Endothelial cell of umbilical vein (primary cell): ENCODE measurements at regions not wholly inside any gene's neighbourhood (a gene's known extent, or its start where the extent isn't known, plus 50 kb on each side); places are given as distances from the start of the nearest gene placed in this dataset.

ENCODE experiments used
- BruUV-seq: library from RNA; stranded (reverse); fragments of 400-500 nt; replicated peaks from 2 replicates; lab custom pipeline; 2021; lab: Mats Ljungman, UMichigan
- CTCF ChIA-PET: fragments of 300-600, 350-600 bp; sonication (Branson Sonifier 250); formaldehyde crosslinking; loops from one replicate; lab custom pipeline; 2021; ENCODE audit warnings: antibody characterized with exemption, inconsistent platforms; lab: Charles Lee
- POLR2A ChIA-PET: fragments of 300-600, 350-600 bp; sonication (Branson Sonifier 250); formaldehyde crosslinking; loops from one replicate; lab custom pipeline; 2021; ENCODE audit warnings: antibody characterized with exemption, inconsistent platforms; lab: Charles Lee
- DNase-seq: peaks from one replicate; pipeline ENCODE4 v3.0.0-alpha.2; 2011; ENCODE audit warnings: low read depth, low spot score
- FAIRE-seq: peaks from 2 replicates; lab custom pipeline; 2011; peaks lifted over from hg19 to GRCh38; lab: Jason Lieb, UNC
- H2AFZ ChIP-seq: 2 replicates; pipeline ENCODE4 v1.6.0; 2012; ENCODE audit warnings: low read depth, low read length, control low read depth, inconsistent platforms
- H3K27ac ChIP-seq: 2 replicates; pipeline ENCODE4 v1.5.1; 2011; ENCODE audit warnings: low read depth, mild to moderate bottlenecking, control low read depth, low read length, moderate library complexity; ENCODE audit not compliant: insufficient read depth
- H3K27me3 ChIP-seq, 2 experiments: 2 replicates each; pipeline versions ENCODE4 v1.6.0 to v1.6.1; 2011; ENCODE audit warnings: low read length in 2 of 2, mixed read lengths in 1 of 2; ENCODE audit not compliant: control insufficient read depth in 2 of 2, insufficient read depth in 2 of 2
- H3K36me3 ChIP-seq, 2 experiments: 2 replicates in 1 of 2; 3 replicates in 1 of 2; pipeline ENCODE4 v1.5.1; 2011; ENCODE audit warnings: low read length in 2 of 2, mild to moderate bottlenecking in 1 of 2, moderate library complexity in 1 of 2; ENCODE audit not compliant: control insufficient read depth in 2 of 2, insufficient read depth in 2 of 2; ENCODE audit errors: extremely low read depth in 1 of 2
- H3K4me1 ChIP-seq: 3 replicates; pipeline ENCODE4 v1.5.1; 2011; ENCODE audit warnings: mild to moderate bottlenecking, low read length; ENCODE audit not compliant: control insufficient read depth, insufficient read depth; ENCODE audit errors: extremely low read depth
- H3K4me2 ChIP-seq: 2 replicates; pipeline ENCODE4 v1.6.1; 2011; ENCODE audit warnings: low read length, control low read depth, mixed read lengths; ENCODE audit not compliant: insufficient read depth
- H3K4me3 ChIP-seq, 3 experiments: fragments of 200-600 bp in 1 of 3; sonication (generic), shearing (Covaris generic) in 1 of 3; replicated peaks in 1 of 3; 2 replicates each; pipeline ENCODE4 v1.5.1; 2011 to 2016; ENCODE audit warnings: control low read depth in 3 of 3, low read length in 3 of 3, mild to moderate bottlenecking in 2 of 3, inconsistent platforms in 1 of 3, low read depth in 1 of 3, moderate library complexity in 1 of 3; ENCODE audit not compliant: insufficient read depth in 1 of 3
- H3K79me2 ChIP-seq: 2 replicates; pipeline ENCODE4 v1.6.0; 2012; ENCODE audit warnings: low read length, inconsistent platforms; ENCODE audit not compliant: control insufficient read depth, insufficient read depth
- H3K9ac ChIP-seq: replicated peaks from 2 replicates; pipeline ENCODE3; 2011; ENCODE audit warnings: low read length, control low read depth; ENCODE audit not compliant: insufficient read depth; ENCODE audit errors: extremely low read depth
- H3K9me1 ChIP-seq: replicated peaks from 3 replicates; pipeline ENCODE4 v1.6.0; 2011; ENCODE audit warnings: mild to moderate bottlenecking, low read length; ENCODE audit not compliant: control insufficient read depth, insufficient read depth; ENCODE audit errors: extremely low read depth
- H3K9me3 ChIP-seq: replicated peaks from 2 replicates; pipeline ENCODE4 v1.5.1; 2012; ENCODE audit warnings: low read length, inconsistent platforms; ENCODE audit not compliant: control insufficient read depth, insufficient read depth
- H4K20me1 ChIP-seq: replicated peaks from 2 replicates; pipeline ENCODE3; 2011; ENCODE audit warnings: mild to moderate bottlenecking, low read length; ENCODE audit not compliant: control insufficient read depth, insufficient read depth; ENCODE audit errors: extremely low read depth
- EZH2 ChIP-seq: IDR thresholded peaks from 2 replicates; pipeline ENCODE4 v1.6.1; 2012; ENCODE audit warnings: borderline replicate concordance, low read depth, mild to moderate bottlenecking, moderate library complexity, low read length, inconsistent platforms; ENCODE audit not compliant: severe bottlenecking
- FOS ChIP-seq: IDR thresholded peaks from 2 replicates; pipeline ENCODE4 v1.6.1; 2011; ENCODE audit warnings: mild to moderate bottlenecking, low read length, moderate library complexity, borderline replicate concordance; ENCODE audit not compliant: insufficient read depth
- GATA2 ChIP-seq: IDR thresholded peaks from 2 replicates; pipeline ENCODE4 v1.7.0; 2011; ENCODE audit warnings: low read depth, mild to moderate bottlenecking, moderate library complexity, mixed read lengths, low read length; ENCODE audit not compliant: insufficient read length, insufficient read depth
- JUN ChIP-seq: IDR thresholded peaks from 2 replicates; pipeline ENCODE4 v1.6.1; 2011; ENCODE audit warnings: borderline replicate concordance, low read depth; ENCODE audit not compliant: insufficient read length, insufficient read depth
- MAX ChIP-seq: IDR thresholded peaks from 2 replicates; pipeline ENCODE4 v1.6.1; 2011; ENCODE audit not compliant: insufficient read depth, insufficient read length
- MYC ChIP-seq: IDR thresholded peaks from one replicate; pipeline ENCODE4 v1.6.1; 2011; ENCODE audit warnings: mild to moderate bottlenecking, low read depth, low read length
- POLR2A ChIP-seq: IDR thresholded peaks from 2 replicates; pipeline ENCODE4 v1.6.1; 2012; ENCODE audit warnings: low read depth, mild to moderate bottlenecking, control low read depth, low read length
- POLR2AphosphoS5 ChIP-seq: IDR thresholded peaks from 2 replicates; pipeline ENCODE4 v1.6.1; 2012; ENCODE audit warnings: low read depth, mild to moderate bottlenecking, control low read depth, low read length, moderate library complexity; ENCODE audit not compliant: insufficient read depth
- dilution Hi-C: fragments of 300-500 bp; cut with MboI; formaldehyde crosslinking; loops from one replicate; pipeline ENCODE4 v1.15.0; 2019; ENCODE audit warnings: low sequenced_read_pairs; ENCODE audit not compliant: extremely low pct_ligation_motif_present
- intact Hi-C: fragments of 100-400 bp; cut with micrococcal nuclease; formaldehyde crosslinking; loops from one replicate; pipeline ENCODE4 v1.10.0; 2022
- TF ChIP-seq, protein P1 (sequence below), 2 donors: IDR thresholded peaks; 1 replicate in 1 of 2; 2 replicates in 1 of 2; pipeline ENCODE4 v1.5.1; 2011; ENCODE audit warnings: low read length in 2 of 2, mild to moderate bottlenecking in 2 of 2, moderate library complexity in 2 of 2, control low read depth in 1 of 2, inconsistent platforms in 1 of 2, low read depth in 1 of 2; ENCODE audit not compliant: insufficient read depth in 1 of 2; ENCODE audit errors: extremely low read depth in 1 of 2

GRCh38 chr1:5704561-5705514, 287.4 kb downstream of the NPHP4 start:
- CTCF ChIA-PET = no interaction called here
- BruUV-seq = no TSS peak
- TF ChIP-seq JUN = no peak
- TF ChIP-seq POLR2A = no peak
- no peak for TF ChIP-seq FOS
- no peak for TF ChIP-seq EZH2
- TF ChIP-seq, protein P1, sequence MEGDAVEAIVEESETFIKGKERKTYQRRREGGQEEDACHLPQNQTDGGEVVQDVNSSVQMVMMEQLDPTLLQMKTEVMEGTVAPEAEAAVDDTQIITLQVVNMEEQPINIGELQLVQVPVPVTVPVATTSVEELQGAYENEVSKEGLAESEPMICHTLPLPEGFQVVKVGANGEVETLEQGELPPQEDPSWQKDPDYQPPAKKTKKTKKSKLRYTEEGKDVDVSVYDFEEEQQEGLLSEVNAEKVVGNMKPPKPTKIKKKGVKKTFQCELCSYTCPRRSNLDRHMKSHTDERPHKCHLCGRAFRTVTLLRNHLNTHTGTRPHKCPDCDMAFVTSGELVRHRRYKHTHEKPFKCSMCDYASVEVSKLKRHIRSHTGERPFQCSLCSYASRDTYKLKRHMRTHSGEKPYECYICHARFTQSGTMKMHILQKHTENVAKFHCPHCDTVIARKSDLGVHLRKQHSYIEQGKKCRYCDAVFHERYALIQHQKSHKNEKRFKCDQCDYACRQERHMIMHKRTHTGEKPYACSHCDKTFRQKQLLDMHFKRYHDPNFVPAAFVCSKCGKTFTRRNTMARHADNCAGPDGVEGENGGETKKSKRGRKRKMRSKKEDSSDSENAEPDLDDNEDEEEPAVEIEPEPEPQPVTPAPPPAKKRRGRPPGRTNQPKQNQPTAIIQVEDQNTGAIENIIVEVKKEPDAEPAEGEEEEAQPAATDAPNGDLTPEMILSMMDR (IDR thresholded peaks at IDR 0.05; ENCODE audit: extremely low read depth in 1 of 2, insufficient read depth in 1 of 2, low read depth in 1 of 2, low read length in 2 of 2) = no peak
- no peak for TF ChIP-seq POLR2AphosphoS5
- TF ChIP-seq GATA2 = no peak
- TF ChIP-seq MAX = no peak
- no peak for TF ChIP-seq MYC
- Histone ChIP-seq H3K9me1 (no peaks in the 10 kb centered on the region), H3K9ac (no peak overlapping the region), H3K9me3 (peaks cover 2% of the 10 kb centered on the region), H3K36me3 (no peaks in the 10 kb centered on the region), H3K4me1 (no peaks in the 10 kb centered on the region), H3K27me3 (no peaks in the 10 kb centered on the region), H2AFZ (no peak overlapping the region), H3K4me2 (no peak overlapping the region), H3K4me3 (no peak overlapping the region), H4K20me1 (no peaks in the 10 kb centered on the region), H3K27ac (no peak overlapping the region), H3K79me2 (no peaks in the 10 kb centered on the region)
- no peak for FAIRE-seq
- dilution Hi-C loops (no loop called here), intact Hi-C loops (no loop called here)
- POLR2A ChIA-PET = no interaction called here
- no peak for DNase-seq
